ENCODE measurements at regions not wholly inside any gene's neighbourhood (a gene's known extent, or its start where the extent isn't known, plus 50 kb on each side); places are given as distances from the start of the nearest gene placed in this dataset.
"Not testable (repeated sequence)": the region's sequence is repeated elsewhere in the genome, so short reads cannot be mapped to it uniquely, and the experiment has no call there.

DNA sequence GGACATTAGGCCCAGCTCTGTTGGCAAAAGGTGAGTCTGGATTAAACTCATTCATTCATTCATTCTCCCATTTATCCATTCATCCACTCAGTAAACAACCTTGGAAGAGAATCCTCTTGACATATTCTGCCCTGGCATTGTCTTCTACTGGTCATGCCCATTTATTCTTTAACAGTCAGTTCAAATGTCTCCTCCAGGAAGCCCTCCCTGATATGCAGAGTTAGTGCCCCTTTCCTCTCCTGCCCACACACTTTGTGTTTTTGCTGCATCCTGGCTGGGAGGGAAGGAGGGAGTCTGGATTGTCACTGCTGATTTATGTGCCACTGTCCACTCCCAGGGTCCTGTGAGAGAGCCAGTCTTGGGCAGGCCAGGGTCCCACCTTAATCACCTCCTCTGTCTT is 600.3 kb downstream of the MATN1 start:
- DNase-seq (ENCODE audit: extremely low read depth in 1 of 2, low read depth in 1 of 2) = no peak

DNA sequence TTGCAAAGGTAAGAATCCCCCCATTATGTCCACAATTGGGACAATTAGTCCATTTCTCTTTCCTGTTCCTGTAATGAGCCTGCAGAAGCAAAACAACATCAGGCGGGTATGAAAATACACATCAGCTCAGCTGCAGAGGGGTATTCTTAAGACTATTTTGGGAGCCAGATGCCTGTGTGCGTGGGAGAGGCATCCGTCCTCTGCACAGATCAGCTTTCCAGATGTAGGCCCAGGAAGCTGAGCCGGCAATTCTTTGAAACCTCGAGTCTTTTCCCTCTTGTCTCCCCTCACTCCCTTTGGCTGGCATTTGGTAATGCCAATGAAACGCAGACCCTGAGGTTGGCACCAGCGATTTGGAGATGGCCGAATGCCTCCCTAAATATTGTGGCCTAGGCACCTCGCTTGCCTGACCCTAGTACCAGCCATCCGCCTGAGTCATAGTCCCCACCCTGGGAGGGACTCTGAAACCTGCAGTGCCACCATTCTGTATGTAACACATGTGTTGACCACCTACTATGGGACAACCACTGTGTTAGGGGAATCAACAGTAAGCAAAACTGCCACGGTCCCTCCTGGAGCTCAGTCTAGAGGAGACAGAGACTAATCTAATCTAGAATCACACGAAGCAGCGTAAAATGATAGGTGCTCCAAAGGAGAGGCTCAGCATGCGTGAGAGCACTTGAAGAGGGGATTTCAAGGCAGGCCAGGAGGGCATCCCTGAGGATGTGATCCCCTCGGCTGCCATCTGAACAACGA is 603.0 kb downstream of the MATN1 start:
- no peak for DNase-seq (ENCODE audit: extremely low read depth in 1 of 2, low read depth in 1 of 2)

GRCh38 chr1:30117685-30118084 is 605.7 kb downstream of the MATN1 start:
- no peak for DNase-seq (ENCODE audit: extremely low read depth in 1 of 2, low read depth in 1 of 2)

- DNase-seq (ENCODE audit: extremely low read depth in 1 of 2, low read depth in 1 of 2) = no peak
Observed at GRCh38 chr1:30111431-30111830, 612.0 kb downstream of the MATN1 start.

DNA sequence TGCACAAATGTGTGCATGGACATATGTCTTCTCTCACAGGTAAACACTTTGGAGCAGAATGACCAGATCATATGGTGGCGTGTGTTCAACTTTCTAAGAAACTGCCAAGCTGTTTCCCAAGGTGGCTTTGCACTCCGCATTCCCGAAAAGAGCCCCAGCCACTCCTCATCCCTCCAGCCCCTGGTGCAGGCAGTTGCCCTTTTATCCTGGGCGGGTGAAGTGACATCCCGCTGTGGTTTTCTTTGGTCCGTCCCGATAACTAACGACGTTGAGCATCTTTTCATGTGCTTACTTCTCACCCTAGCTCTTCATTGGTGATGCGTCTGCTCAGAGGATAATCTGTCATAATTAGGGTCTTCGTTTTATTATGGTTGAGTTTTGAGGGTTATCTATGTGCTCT is 612.5 kb downstream of the MATN1 start:
- DNase-seq (ENCODE audit: extremely low read depth in 1 of 2, low read depth in 1 of 2) = no peak

- DNase-seq (ENCODE audit: extremely low read depth in 1 of 2, low read depth in 1 of 2) = no peak
Observed at GRCh38 chr1:30109853-30110252, 613.5 kb downstream of the MATN1 start.

GRCh38 chr1:30108186-30108585 is 615.2 kb downstream of the MATN1 start:
- DNase-seq (ENCODE audit: extremely low read depth in 1 of 2, low read depth in 1 of 2) = no peak

DNA sequence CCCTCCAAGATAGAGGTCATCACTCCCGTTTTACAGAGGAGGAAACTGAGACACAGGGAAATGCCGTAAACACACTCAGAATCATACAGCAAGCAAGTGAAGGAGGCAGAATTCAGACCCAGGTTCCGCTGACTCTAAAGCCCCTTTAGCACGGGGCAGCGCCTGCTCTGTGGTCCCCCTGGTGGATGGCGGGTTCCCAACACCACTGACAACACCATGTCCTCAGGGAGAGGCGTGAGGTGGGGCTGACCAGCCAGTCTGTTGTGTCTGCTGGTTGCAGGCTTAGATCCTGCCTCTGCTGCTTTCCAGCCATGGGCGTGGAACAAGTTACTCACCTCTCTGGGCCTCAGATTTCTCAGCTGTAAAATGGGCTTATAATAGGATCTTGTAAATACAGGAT is 617.3 kb downstream of the MATN1 start:
- no peak for DNase-seq (ENCODE audit: extremely low read depth in 1 of 2, low read depth in 1 of 2)

DNA sequence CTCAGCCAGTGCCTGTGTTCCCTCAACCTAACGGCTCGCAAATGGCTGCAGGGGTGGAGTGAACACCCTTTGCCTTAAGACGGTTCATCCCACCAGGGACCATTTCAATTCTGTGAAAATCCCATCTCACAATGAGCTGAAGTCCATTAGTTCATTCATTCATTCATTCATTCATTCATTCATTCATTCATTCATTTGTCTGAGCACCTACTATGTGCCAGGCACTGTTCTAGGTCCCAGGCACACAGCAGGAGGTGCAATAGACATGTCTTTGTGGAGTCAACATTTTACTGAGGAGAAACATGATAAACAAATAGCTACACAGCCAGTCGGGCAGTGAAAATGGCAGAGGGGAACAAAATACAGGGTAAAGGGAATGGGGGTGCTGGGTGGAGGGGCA is 618.8 kb downstream of the MATN1 start:
- no peak for DNase-seq (ENCODE audit: extremely low read depth in 1 of 2, low read depth in 1 of 2)

DNA sequence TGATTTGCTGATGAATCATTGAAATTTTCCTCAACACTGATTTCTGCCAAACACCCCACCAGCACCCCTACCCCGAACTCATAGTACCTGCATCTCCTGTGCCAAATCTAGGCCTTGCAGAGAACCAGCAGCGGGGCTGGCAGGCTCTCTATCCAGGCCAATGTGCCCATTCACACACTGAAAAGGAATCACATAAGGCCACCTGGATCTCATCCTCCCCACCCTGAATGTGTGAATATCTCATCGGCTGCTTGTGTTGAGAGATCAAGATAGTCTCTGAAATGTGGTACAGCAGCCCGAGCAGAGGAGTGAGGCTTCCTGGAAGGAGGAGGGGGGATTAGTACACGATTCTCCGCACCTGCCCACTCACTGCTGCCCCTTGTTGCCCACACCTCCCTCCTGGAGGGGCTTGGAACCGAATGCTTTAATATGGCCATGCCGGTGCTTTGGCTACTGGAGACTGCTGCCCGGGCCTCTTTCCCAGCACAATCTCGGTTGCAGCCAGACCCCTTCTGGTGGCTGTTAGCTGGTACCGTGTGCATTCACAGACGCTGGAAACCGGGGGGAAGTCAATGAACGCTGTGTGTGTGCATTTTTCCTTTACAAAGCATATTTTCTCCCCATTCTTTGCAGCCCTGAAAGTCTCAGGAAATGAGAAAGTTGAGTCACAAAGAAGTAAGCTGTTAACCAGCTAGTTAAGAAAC is 619.5 kb downstream of the MATN1 start:
- no peak for DNase-seq (ENCODE audit: extremely low read depth in 1 of 2, low read depth in 1 of 2)

DNA sequence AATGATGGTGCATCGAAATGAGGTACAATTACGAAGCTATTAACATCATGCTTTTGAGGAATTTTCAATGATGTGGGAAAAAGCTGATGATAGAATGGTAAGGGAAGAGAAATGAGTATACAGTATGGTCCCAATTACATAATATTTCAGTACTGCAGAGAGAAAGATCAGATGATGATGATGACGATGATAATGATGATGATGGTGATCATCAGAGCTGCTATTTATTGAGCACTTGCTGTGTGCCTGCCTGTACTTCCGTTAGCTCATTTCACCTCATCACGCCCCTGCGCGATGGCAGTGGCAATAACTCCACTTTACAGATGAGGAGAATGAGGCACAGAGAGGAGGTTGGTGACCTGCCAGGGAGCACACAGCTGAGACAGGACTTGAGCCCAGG is 620.8 kb downstream of the MATN1 start:
- DNase-seq (ENCODE audit: extremely low read depth in 1 of 2, low read depth in 1 of 2) = no peak

DNA sequence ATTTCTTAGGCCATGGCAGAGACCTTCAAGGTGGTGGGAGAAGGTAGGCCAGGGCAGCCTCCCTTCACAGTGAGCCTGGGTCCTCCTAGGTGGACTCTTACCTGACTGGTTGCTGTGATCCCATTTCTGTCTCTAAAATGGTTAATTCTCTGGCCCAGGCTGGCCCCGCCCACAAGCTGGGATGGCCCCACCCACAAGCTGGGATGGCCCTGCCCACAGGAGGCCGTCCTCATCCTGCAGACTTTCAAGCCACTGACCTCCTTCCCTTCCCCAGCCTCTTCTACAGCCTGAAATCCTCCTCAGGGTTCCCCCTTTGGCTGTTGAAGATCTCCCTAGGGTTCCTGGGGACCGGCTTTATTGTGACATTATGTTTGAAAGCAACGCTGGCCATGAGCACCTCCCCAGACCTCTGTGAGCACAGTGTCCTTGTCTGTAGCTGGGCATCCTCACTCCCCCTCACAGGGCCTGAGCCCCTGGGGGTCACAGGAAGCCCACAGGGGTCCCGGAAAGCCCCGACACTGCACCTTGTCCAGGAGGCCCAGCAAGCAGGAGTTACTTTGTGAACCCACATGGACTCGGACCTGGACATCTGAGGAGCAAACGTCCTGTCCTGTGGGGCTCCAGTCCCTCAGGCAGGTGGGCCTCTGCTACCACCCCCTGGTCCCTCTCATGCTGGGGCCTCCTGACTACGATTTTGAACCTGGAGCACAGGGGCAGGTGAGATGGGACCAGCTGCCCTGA is 621.7 kb downstream of the MATN1 start:
- no peak for DNase-seq (ENCODE audit: extremely low read depth in 1 of 2, low read depth in 1 of 2)

DNA sequence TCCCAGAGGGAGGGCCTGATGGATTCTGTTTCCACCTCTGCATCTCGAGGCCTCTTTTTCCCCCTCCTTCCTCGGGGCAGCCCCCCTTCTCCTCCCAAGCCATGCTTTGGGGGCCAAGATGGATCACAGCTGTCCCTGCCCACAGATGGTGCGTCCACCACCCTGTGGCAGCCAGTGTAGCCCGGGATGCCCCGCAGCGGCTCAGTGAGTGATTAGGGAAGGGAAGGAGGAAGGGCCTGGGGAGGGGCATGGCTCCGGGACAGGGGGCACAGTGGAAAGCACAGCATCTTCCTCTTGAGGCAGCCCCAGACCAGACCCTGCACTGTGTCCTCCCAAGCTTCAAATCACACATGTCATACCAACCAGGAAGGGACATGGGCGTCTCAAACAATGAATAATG is 622.4 kb downstream of the MATN1 start:
- no peak for DNase-seq (ENCODE audit: extremely low read depth in 1 of 2, low read depth in 1 of 2)

DNA sequence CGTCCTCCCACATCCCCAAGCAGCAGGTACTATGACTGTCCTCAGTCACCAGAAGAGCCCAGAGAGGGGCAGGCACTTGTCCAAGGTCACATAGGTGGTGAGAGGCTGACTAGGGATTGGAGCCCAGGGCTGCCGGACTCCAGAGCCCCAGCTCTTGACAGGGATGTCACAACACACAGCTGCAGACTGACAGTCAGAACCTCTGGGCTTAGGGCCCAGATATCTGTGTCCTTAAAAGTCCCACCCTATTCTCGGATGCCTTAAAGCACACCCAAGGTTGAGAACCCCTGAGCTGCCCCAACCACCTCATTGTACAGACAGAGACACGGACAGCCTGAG is 622.9 kb downstream of the MATN1 start:
- no peak for DNase-seq (ENCODE audit: extremely low read depth in 1 of 2, low read depth in 1 of 2)

- DNase-seq (ENCODE audit: extremely low read depth in 1 of 2, low read depth in 1 of 2) = no peak
Observed at GRCh38 chr1:30099587-30100523, 623.5 kb downstream of the MATN1 start.

- not testable (repeated sequence) for DNase-seq (ENCODE audit: extremely low read depth in 1 of 2, low read depth in 1 of 2)
Observed at GRCh38 chr1:30097851-30098250, 625.5 kb downstream of the MATN1 start.

GRCh38 chr1:30095451-30096025 is 627.8 kb downstream of the MATN1 start:
- DNase-seq (ENCODE audit: extremely low read depth in 1 of 2, low read depth in 1 of 2) = no peak

- no peak for DNase-seq (ENCODE audit: extremely low read depth in 1 of 2, low read depth in 1 of 2)
Observed at GRCh38 chr1:30095051-30095450, 628.3 kb downstream of the MATN1 start.

- DNase-seq (ENCODE audit: extremely low read depth in 1 of 2, low read depth in 1 of 2) = no peak
Observed at GRCh38 chr1:30092051-30092858, 631.1 kb downstream of the MATN1 start.
